DND-41 (cell line): ENCODE measurements at regions not wholly inside any gene's neighbourhood (a gene's known extent, or its start where the extent isn't known, plus 50 kb on each side); places are given as distances from the start of the nearest gene placed in this dataset.

ENCODE experiments used
- EZH2 ChIP-seq: IDR thresholded peaks from 3 replicates; pipeline ENCODE4 v1.6.1; 2012; ENCODE audit warnings: borderline replicate concordance, low read depth, mild to moderate bottlenecking, moderate library complexity, low read length, inconsistent platforms; ENCODE audit not compliant: severe bottlenecking
- TF ChIP-seq, protein P1 (sequence below): IDR thresholded peaks from 2 replicates; pipeline ENCODE4 v1.5.1; 2012; ENCODE audit warnings: borderline replicate concordance, low read length, moderate library complexity, mild to moderate bottlenecking; ENCODE audit not compliant: poor library complexity, severe bottlenecking; ENCODE audit errors: extremely low read depth

DNA sequence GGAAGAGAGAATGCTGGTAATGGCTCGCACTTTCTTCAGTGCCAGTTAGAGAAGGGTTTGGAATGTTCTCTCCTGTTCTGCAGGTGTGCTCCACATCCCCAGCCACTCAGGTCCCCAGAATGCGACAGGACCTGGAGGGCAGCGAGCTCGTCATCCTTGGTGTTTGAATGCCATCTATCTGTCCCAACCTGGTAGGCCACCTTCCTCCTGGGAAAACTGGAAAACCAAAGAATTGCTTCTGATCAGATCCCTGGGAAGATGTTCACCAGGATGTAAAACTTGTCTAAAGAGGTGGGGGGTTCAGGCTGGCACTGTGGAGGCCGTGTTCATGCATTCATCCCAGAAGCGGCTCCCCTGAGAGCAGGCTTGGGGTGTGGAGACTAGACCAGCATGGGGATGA, 379.5 kb downstream of the GLRX3 start:
- TF ChIP-seq, protein P1, sequence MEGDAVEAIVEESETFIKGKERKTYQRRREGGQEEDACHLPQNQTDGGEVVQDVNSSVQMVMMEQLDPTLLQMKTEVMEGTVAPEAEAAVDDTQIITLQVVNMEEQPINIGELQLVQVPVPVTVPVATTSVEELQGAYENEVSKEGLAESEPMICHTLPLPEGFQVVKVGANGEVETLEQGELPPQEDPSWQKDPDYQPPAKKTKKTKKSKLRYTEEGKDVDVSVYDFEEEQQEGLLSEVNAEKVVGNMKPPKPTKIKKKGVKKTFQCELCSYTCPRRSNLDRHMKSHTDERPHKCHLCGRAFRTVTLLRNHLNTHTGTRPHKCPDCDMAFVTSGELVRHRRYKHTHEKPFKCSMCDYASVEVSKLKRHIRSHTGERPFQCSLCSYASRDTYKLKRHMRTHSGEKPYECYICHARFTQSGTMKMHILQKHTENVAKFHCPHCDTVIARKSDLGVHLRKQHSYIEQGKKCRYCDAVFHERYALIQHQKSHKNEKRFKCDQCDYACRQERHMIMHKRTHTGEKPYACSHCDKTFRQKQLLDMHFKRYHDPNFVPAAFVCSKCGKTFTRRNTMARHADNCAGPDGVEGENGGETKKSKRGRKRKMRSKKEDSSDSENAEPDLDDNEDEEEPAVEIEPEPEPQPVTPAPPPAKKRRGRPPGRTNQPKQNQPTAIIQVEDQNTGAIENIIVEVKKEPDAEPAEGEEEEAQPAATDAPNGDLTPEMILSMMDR = no peak
- no peak for TF ChIP-seq EZH2
